ENCODE measurements at regions not wholly inside any gene's neighbourhood (a gene's known extent, or its start where the extent isn't known, plus 50 kb on each side); places are given as distances from the start of the nearest gene placed in this dataset.

GRCh38 chrX:116345958-116346357 lies 90.4 kb upstream of the SLC6A14 start:
- TF ChIP-seq, protein P1, sequence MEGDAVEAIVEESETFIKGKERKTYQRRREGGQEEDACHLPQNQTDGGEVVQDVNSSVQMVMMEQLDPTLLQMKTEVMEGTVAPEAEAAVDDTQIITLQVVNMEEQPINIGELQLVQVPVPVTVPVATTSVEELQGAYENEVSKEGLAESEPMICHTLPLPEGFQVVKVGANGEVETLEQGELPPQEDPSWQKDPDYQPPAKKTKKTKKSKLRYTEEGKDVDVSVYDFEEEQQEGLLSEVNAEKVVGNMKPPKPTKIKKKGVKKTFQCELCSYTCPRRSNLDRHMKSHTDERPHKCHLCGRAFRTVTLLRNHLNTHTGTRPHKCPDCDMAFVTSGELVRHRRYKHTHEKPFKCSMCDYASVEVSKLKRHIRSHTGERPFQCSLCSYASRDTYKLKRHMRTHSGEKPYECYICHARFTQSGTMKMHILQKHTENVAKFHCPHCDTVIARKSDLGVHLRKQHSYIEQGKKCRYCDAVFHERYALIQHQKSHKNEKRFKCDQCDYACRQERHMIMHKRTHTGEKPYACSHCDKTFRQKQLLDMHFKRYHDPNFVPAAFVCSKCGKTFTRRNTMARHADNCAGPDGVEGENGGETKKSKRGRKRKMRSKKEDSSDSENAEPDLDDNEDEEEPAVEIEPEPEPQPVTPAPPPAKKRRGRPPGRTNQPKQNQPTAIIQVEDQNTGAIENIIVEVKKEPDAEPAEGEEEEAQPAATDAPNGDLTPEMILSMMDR (IDR thresholded peaks at IDR 0.05), result no peak
- TF ChIP-seq POLR2AphosphoS5 (IDR thresholded peaks at IDR 0.05; ENCODE audit: low read depth, low read length) (no peak), SIN3A (IDR thresholded peaks at IDR 0.05; ENCODE audit: borderline replicate concordance, insufficient read depth, low read depth, low read length) (no peak), TCF7L2 (IDR thresholded peaks at IDR 0.05; ENCODE audit: low read depth, low read length) (no peak)
- TF ChIP-seq, protein P2, sequence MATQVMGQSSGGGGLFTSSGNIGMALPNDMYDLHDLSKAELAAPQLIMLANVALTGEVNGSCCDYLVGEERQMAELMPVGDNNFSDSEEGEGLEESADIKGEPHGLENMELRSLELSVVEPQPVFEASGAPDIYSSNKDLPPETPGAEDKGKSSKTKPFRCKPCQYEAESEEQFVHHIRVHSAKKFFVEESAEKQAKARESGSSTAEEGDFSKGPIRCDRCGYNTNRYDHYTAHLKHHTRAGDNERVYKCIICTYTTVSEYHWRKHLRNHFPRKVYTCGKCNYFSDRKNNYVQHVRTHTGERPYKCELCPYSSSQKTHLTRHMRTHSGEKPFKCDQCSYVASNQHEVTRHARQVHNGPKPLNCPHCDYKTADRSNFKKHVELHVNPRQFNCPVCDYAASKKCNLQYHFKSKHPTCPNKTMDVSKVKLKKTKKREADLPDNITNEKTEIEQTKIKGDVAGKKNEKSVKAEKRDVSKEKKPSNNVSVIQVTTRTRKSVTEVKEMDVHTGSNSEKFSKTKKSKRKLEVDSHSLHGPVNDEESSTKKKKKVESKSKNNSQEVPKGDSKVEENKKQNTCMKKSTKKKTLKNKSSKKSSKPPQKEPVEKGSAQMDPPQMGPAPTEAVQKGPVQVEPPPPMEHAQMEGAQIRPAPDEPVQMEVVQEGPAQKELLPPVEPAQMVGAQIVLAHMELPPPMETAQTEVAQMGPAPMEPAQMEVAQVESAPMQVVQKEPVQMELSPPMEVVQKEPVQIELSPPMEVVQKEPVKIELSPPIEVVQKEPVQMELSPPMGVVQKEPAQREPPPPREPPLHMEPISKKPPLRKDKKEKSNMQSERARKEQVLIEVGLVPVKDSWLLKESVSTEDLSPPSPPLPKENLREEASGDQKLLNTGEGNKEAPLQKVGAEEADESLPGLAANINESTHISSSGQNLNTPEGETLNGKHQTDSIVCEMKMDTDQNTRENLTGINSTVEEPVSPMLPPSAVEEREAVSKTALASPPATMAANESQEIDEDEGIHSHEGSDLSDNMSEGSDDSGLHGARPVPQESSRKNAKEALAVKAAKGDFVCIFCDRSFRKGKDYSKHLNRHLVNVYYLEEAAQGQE (IDR thresholded peaks at IDR 0.05; ENCODE audit: insufficient read depth in 1 of 2, low read depth in 2 of 2, low read length in 1 of 2), result no peak
